ENCODE measurements at regions not wholly inside any gene's neighbourhood (a gene's known extent, or its start where the extent isn't known, plus 50 kb on each side); places are given as distances from the start of the nearest gene placed in this dataset.

- DNase-seq, result no peak
These were observed 193.4 kb upstream of the PDE1C start for GRCh38 chr7:32263611-32264010.

- DNase-seq, result no peak
These were observed 192.1 kb upstream of the PDE1C start for GRCh38 chr7:32262315-32262714.

- DNase-seq, result no peak
These were observed 189.9 kb upstream of the PDE1C start for GRCh38 chr7:32259931-32260596.

GRCh38 chr7:32258265-32258664 lies 188.1 kb upstream of the PDE1C start:
- no peak for DNase-seq

GRCh38 chr7:32257621-32258020 lies 187.4 kb upstream of the PDE1C start:
- no peak for DNase-seq

- DNase-seq, result no peak
These were observed 186.6 kb upstream of the PDE1C start for GRCh38 chr7:32256811-32257210.

- no peak for DNase-seq
These were observed 186.2 kb upstream of the PDE1C start for GRCh38 chr7:32256376-32256775.

GRCh38 chr7:32255036-32255435 lies 184.8 kb upstream of the PDE1C start:
- DNase-seq, result no peak

- no peak for DNase-seq
These were observed 183.1 kb upstream of the PDE1C start for GRCh38 chr7:32253299-32253698.

- no peak for DNase-seq
These were observed 181.5 kb upstream of the PDE1C start for GRCh38 chr7:32251659-32252058.

- DNase-seq, result no peak
These were observed 180.5 kb upstream of the PDE1C start for GRCh38 chr7:32250471-32251260.

GRCh38 chr7:32250003-32250402 lies 179.8 kb upstream of the PDE1C start:
- DNase-seq, result no peak

GRCh38 chr7:32248522-32248921 lies 178.3 kb upstream of the PDE1C start:
- no peak for DNase-seq

GRCh38 chr7:32244806-32245345 lies 174.7 kb upstream of the PDE1C start:
- no peak for DNase-seq

- DNase-seq, result no peak
These were observed 173.6 kb upstream of the PDE1C start for GRCh38 chr7:32243687-32244290.

- DNase-seq, result no peak
These were observed 172.2 kb upstream of the PDE1C start for GRCh38 chr7:32242436-32242835.

GRCh38 chr7:32241636-32242035 lies 171.4 kb upstream of the PDE1C start:
- no peak for DNase-seq

- no peak for DNase-seq
These were observed 169.6 kb upstream of the PDE1C start for GRCh38 chr7:32239764-32240163.

GRCh38 chr7:32228601-32229000 lies 158.4 kb upstream of the PDE1C start:
- no peak for DNase-seq

- no peak for DNase-seq
These were observed 157.5 kb upstream of the PDE1C start for GRCh38 chr7:32227746-32228145.

GRCh38 chr7:32224276-32224675 lies 154.1 kb upstream of the PDE1C start:
- no peak for DNase-seq

GRCh38 chr7:32223721-32224120 lies 153.5 kb upstream of the PDE1C start:
- DNase-seq, result no peak

GRCh38 chr7:32223071-32223650 lies 153.0 kb upstream of the PDE1C start:
- DNase-seq, result no peak
